MM.1S (cell line): ENCODE measurements at regions not wholly inside any gene's neighbourhood (a gene's known extent, or its start where the extent isn't known, plus 50 kb on each side); places are given as distances from the start of the nearest gene placed in this dataset.
A peak's percentile ranks its signal among the peaks of the same experiment; 100 is the strongest.

Source experiments
- DNase-seq: peaks from one replicate; pipeline ENCODE4 v3.0.0-alpha.2; 2015
- H2AFZ ChIP-seq: fragments of 300-600 bp; sonication (generic); 2 replicates; pipeline ENCODE4 v1.6.0; 2016; ENCODE audit warnings: antibody characterized with exemption, low read length
- H3F3A ChIP-seq: fragments of 300-600 bp; sonication (generic); 2 replicates; pipeline ENCODE4 v1.6.1; 2016; ENCODE audit warnings: mild to moderate bottlenecking, antibody characterized with exemption, low read length, moderate library complexity, mixed read lengths; ENCODE audit not compliant: insufficient read depth
- H3K27ac ChIP-seq: fragments of 300-600 bp; sonication (generic); 2 replicates; pipeline ENCODE4 v1.5.1; 2016; ENCODE audit warnings: mild to moderate bottlenecking, low read length
- H3K27me3 ChIP-seq: fragments of 300-600 bp; sonication (generic); replicated peaks from 2 replicates; pipeline ENCODE4 v1.6.0; 2016; ENCODE audit warnings: low read length; ENCODE audit not compliant: insufficient read depth
- H3K36me3 ChIP-seq: fragments of 300-600 bp; sonication (generic); replicated peaks from 2 replicates; pipeline ENCODE4 v1.6.1; 2016; ENCODE audit warnings: mild to moderate bottlenecking, low read length, mixed read lengths; ENCODE audit not compliant: insufficient read depth
- H3K4me1 ChIP-seq: fragments of 300-600 bp; sonication (generic); 2 replicates; pipeline ENCODE4 v1.6.1; 2016; ENCODE audit warnings: low read length, mixed read lengths
- H3K4me2 ChIP-seq: fragments of 300-600 bp; sonication (generic); 2 replicates; pipeline ENCODE4 v1.6.0; 2016; ENCODE audit warnings: low read depth, low read length
- H3K4me3 ChIP-seq: fragments of 300-600 bp; sonication (generic); 2 replicates; pipeline ENCODE4 v1.5.1; 2016; ENCODE audit warnings: low read length, mixed read lengths
- H3K79me2 ChIP-seq: fragments of 300-600 bp; sonication (generic); 2 replicates; pipeline ENCODE4 v1.6.1; 2016; ENCODE audit warnings: mixed run types, low read length, mixed read lengths
- H3K9ac ChIP-seq: fragments of 300-600 bp; sonication (generic); 2 replicates; pipeline ENCODE4 v1.6.1; 2016; ENCODE audit warnings: low read length, mixed read lengths
- H3K9me2 ChIP-seq: fragments of 300-600 bp; sonication (generic); replicated peaks from 2 replicates; pipeline ENCODE4 v1.6.1; 2016; ENCODE audit warnings: mild to moderate bottlenecking, low read length, mixed read lengths; ENCODE audit not compliant: insufficient read depth
- H3K9me3 ChIP-seq: fragments of 300-600 bp; sonication (generic); replicated peaks from 2 replicates; pipeline ENCODE4 v1.6.1; 2016; ENCODE audit warnings: mild to moderate bottlenecking, low read length, mixed read lengths; ENCODE audit not compliant: insufficient read depth
- H4K20me1 ChIP-seq: fragments of 300-600 bp; sonication (generic); 2 replicates; pipeline ENCODE4 v1.6.1; 2016; ENCODE audit warnings: mild to moderate bottlenecking, low read length, moderate library complexity, mixed read lengths; ENCODE audit not compliant: insufficient read depth
- CTCF ChIP-seq: fragments of 300-600 bp; sonication (generic); IDR thresholded peaks from 2 replicates; pipeline ENCODE4 v1.5.1; 2016; ENCODE audit warnings: antibody characterized with exemption, low read length, mixed read lengths
- EZH2 ChIP-seq: fragments of 300-600 bp; sonication (generic); optimal IDR thresholded peaks from 2 replicates; pipeline ENCODE3; 2017; ENCODE audit warnings: low read depth, mild to moderate bottlenecking, antibody characterized with exemption, low read length, mixed read lengths
- EZH2phosphoT487 ChIP-seq: fragments of 300-600 bp; sonication (generic); IDR thresholded peaks from 2 replicates; pipeline ENCODE4 v1.6.1; 2018; ENCODE audit warnings: antibody characterized with exemption, low read length

GRCh38 chr2:164061129-164061746 is 325.4 kb upstream of the FIGN start:
- no peaks in the 10 kb centered on the region for H3K79me2 ChIP-seq
- DNase-seq: peak; percentile 57

GRCh38 chr2:164060031-164060430 is 324.2 kb upstream of the FIGN start:
- Histone ChIP-seq H3F3A (no peaks in the 10 kb centered on the region), H3K79me2 (no peaks in the 10 kb centered on the region), H3K4me3 (no peak overlapping the region), H3K27ac (no peak overlapping the region), H3K9me3 (no peaks in the 10 kb centered on the region), H3K4me1 (no peaks in the 10 kb centered on the region), H3K9me2 (no peaks in the 10 kb centered on the region), H4K20me1 (no peaks in the 10 kb centered on the region), H2AFZ (no peak overlapping the region), H3K36me3 (no peaks in the 10 kb centered on the region), H3K4me2 (no peak overlapping the region), H3K27me3 (no peaks in the 10 kb centered on the region), H3K9ac (no peak overlapping the region)
- TF ChIP-seq EZH2: no peak
- no peak for TF ChIP-seq EZH2phosphoT487
- TF ChIP-seq CTCF: no peak
- no peak for DNase-seq

More at GRCh38 chr2:164061129-164061746, 325.4 kb upstream of the FIGN start:
- no peaks in the 10 kb centered on the region for H3K9me2 ChIP-seq
- no peaks in the 10 kb centered on the region for H4K20me1 ChIP-seq
- no peak overlapping the region for H2AFZ ChIP-seq
- no peaks in the 10 kb centered on the region for H3K27me3 ChIP-seq
- no peak overlapping the region for H3K4me2 ChIP-seq
- H3F3A ChIP-seq: no peaks in the 10 kb centered on the region
- H3K4me1 ChIP-seq: no peaks in the 10 kb centered on the region
- H3K9me3 ChIP-seq: no peaks in the 10 kb centered on the region
- H3K4me3 ChIP-seq: no peak overlapping the region
- TF ChIP-seq EZH2 (no peak), CTCF (peak; percentile 81), EZH2phosphoT487 (no peak)
- H3K9ac ChIP-seq: no peak overlapping the region
- no peaks in the 10 kb centered on the region for H3K36me3 ChIP-seq
- H3K27ac ChIP-seq: no peak overlapping the region

GRCh38 chr2:164055623-164056022 is 319.8 kb upstream of the FIGN start:
- no peak overlapping the region for H3K4me2 ChIP-seq
- TF ChIP-seq EZH2phosphoT487 (no peak), CTCF (no peak), EZH2 (no peak)

More at GRCh38 chr2:164055623-164056022, 319.8 kb upstream of the FIGN start:
- H4K20me1 ChIP-seq: no peaks in the 10 kb centered on the region
- no peak for DNase-seq
- no peaks in the 10 kb centered on the region for H3K9me2 ChIP-seq
- no peak overlapping the region for H2AFZ ChIP-seq
- H3F3A ChIP-seq: no peaks in the 10 kb centered on the region
- no peak overlapping the region for H3K9ac ChIP-seq
- no peaks in the 10 kb centered on the region for H3K36me3 ChIP-seq
- no peaks in the 10 kb centered on the region for H3K79me2 ChIP-seq
- H3K4me3 ChIP-seq: no peak overlapping the region
- no peaks in the 10 kb centered on the region for H3K4me1 ChIP-seq
- no peak overlapping the region for H3K27ac ChIP-seq
- H3K9me3 ChIP-seq: no peaks in the 10 kb centered on the region
- no peaks in the 10 kb centered on the region for H3K27me3 ChIP-seq
